PC-9 (cell line): ENCODE measurements at regions not wholly inside any gene's neighbourhood (a gene's known extent, or its start where the extent isn't known, plus 50 kb on each side); places are given as distances from the start of the nearest gene placed in this dataset.
"Not testable (repeated sequence)": the region's sequence is repeated elsewhere in the genome, so short reads cannot be mapped to it uniquely, and the experiment has no call there.

ENCODE experiments used
- BruUV-seq: library from RNA; stranded (reverse); fragments of 400-500 nt; replicated peaks from 2 replicates; lab custom pipeline; 2021; lab: Mats Ljungman, UMichigan
- CTCF ChIA-PET: fragments of 300-600 bp; sonication (Branson Sonifier 250); formaldehyde crosslinking; loops from one replicate; lab custom pipeline; 2022; ENCODE audit warnings: antibody characterized with exemption; lab: Charles Lee
- POLR2A ChIA-PET: fragments of 300-600 bp; sonication (Branson Sonifier 250); formaldehyde crosslinking; loops from one replicate; lab custom pipeline; 2022; ENCODE audit warnings: antibody characterized with exemption; ENCODE audit not compliant: unreplicated experiment; lab: Charles Lee
- DNase-seq, 2 experiments: peaks; one replicate each; pipeline versions ENCODE4 v3.0.0 to v3.0.0-alpha.2; 2015 to 2022; ENCODE audit warnings: mixed read lengths in 1 of 2
- H2AFZ ChIP-seq: fragments of 200-600 bp; sonication (generic); 2 replicates; pipeline ENCODE4 v1.8.1; 2017; ENCODE audit warnings: antibody characterized with exemption
- H3F3A ChIP-seq: fragments of 200-600 bp; sonication (generic); 2 replicates; pipeline ENCODE4 v1.8.1; 2017; ENCODE audit warnings: antibody characterized with exemption, mild to moderate bottlenecking, low read depth; ENCODE audit not compliant: insufficient read depth
- H3K27ac ChIP-seq: fragments of 200-600 bp; sonication (generic); 2 replicates; pipeline ENCODE4 v1.6.1; 2016; ENCODE audit warnings: mixed run types
- H3K27me3 ChIP-seq: fragments of 200-600 bp; sonication (generic); 2 replicates; pipeline ENCODE4 v1.6.1; 2016; ENCODE audit warnings: low read depth, mixed run types; ENCODE audit not compliant: insufficient read depth
- H3K36me3 ChIP-seq: fragments of 200-600 bp; sonication (generic); 2 replicates; pipeline ENCODE4 v1.6.1; 2016; ENCODE audit warnings: low read depth, mixed run types
- H3K4me1 ChIP-seq: fragments of 200-600 bp; sonication (generic); replicated peaks from 2 replicates; pipeline ENCODE4 v1.6.1; 2016; ENCODE audit warnings: mixed run types; ENCODE audit not compliant: insufficient read depth
- H3K4me2 ChIP-seq: fragments of 200-600 bp; sonication (generic); 2 replicates; pipeline ENCODE4 v1.6.1; 2017; ENCODE audit warnings: mixed run types
- H3K4me3 ChIP-seq: fragments of 200-600 bp; sonication (generic); 2 replicates; pipeline ENCODE4 v1.6.1; 2016; ENCODE audit warnings: mixed run types
- H3K79me2 ChIP-seq: fragments of 200-600 bp; sonication (generic); 2 replicates; pipeline ENCODE4 v1.6.1; 2017; ENCODE audit warnings: low read depth, mixed run types
- H3K9me2 ChIP-seq: fragments of 200-600 bp; sonication (generic); 2 replicates; pipeline ENCODE4 v1.8.1; 2017; ENCODE audit warnings: mild to moderate bottlenecking; ENCODE audit not compliant: insufficient read depth
- H3K9me3 ChIP-seq: fragments of 200-600 bp; sonication (generic); 2 replicates; pipeline ENCODE4 v1.8.1; 2016; ENCODE audit warnings: low read depth; ENCODE audit not compliant: insufficient read depth
- H4K20me1 ChIP-seq: fragments of 200-600 bp; sonication (generic); 2 replicates; pipeline ENCODE4 v1.8.1; 2017; ENCODE audit not compliant: insufficient read depth
- CTCF ChIP-seq: fragments of 200-600 bp; sonication (generic); conservative IDR thresholded peaks from 2 replicates; pipeline ENCODE4 v1.6.1; 2017; ENCODE audit warnings: mixed run types, antibody characterized with exemption, mild to moderate bottlenecking, moderate library complexity
- EZH2 ChIP-seq: fragments of 200-600 bp; sonication (generic); IDR thresholded peaks from 2 replicates; pipeline ENCODE4 v1.8.0; 2017; ENCODE audit warnings: antibody characterized with exemption, low read depth
- intact Hi-C: fragments of 100-400 bp; cut with micrococcal nuclease; formaldehyde crosslinking; loops from one replicate; pipeline ENCODE4 v1.10.0; 2022; ENCODE audit not compliant: unreplicated experiment

GRCh38 chr9:21543187-21543586, 61.1 kb upstream of the IFNE start:
- Histone ChIP-seq H3K27ac (no peak overlapping the region), H3K27me3 (no peaks in the 10 kb centered on the region), H3K4me2 (no peak overlapping the region), H3K4me1 (no peaks in the 10 kb centered on the region), H3K36me3 (no peaks in the 10 kb centered on the region), H4K20me1 (no peaks in the 10 kb centered on the region), H3K4me3 (no peak overlapping the region), H3K9me3 (no peaks in the 10 kb centered on the region), H2AFZ (no peak overlapping the region), H3K79me2 (peaks cover 62% of the 10 kb centered on the region), H3F3A (0 out of 2 replicates have a peak, but pooled peaks cover 7% of the 10 kb centered on the region), H3K9me2 (no peaks in the 10 kb centered on the region)
- DNase-seq, result no peak
- intact Hi-C loops, result no loop called here
- CTCF ChIA-PET, result no interaction called here
- POLR2A ChIA-PET, result interaction anchor here (0.6 kb wide), 1 partner anchor 10 kb away, joined by 4 read pairs; no protein-coding TSS in a partner anchor
- no TSS peak for BruUV-seq
- TF ChIP-seq CTCF (no peak), EZH2 (no peak)

- H3K9me2 ChIP-seq, H3K27ac ChIP-seq, H3K4me3 ChIP-seq, H3K4me2 ChIP-seq, BruUV-seq, H3K4me1 ChIP-seq, H3K9me3 ChIP-seq, POLR2A ChIA-PET, H3K27me3 ChIP-seq, H3F3A ChIP-seq, CTCF ChIA-PET, intact Hi-C loops, H2AFZ ChIP-seq, DNase-seq, H4K20me1 ChIP-seq, H3K36me3 ChIP-seq: not testable (repeated sequence)
- peaks cover 68% of the 10 kb centered on the region for H3K79me2 ChIP-seq
Observed at GRCh38 chr9:21543816-21544215, 61.7 kb upstream of the IFNE start.

- H3K27ac ChIP-seq, result no peak overlapping the region
- H3K4me1 ChIP-seq, result no peaks in the 10 kb centered on the region
- POLR2A ChIA-PET, result no interaction called here
- no peak for TF ChIP-seq CTCF
- TF ChIP-seq EZH2, result no peak
- H3K79me2 ChIP-seq, result peaks cover 97% of the 10 kb centered on the region
- no peaks in the 10 kb centered on the region for H4K20me1 ChIP-seq
- H3K9me2 ChIP-seq, result no peaks in the 10 kb centered on the region
- DNase-seq, result no peak
- H3K4me2 ChIP-seq, result no peak overlapping the region
- CTCF ChIA-PET, result no interaction called here
- H3K36me3 ChIP-seq, result 0 out of 2 replicates have a peak, but pooled peaks cover 3% of the 10 kb centered on the region
- H3K9me3 ChIP-seq, result no peaks in the 10 kb centered on the region
- no peaks in the 10 kb centered on the region for H3K27me3 ChIP-seq
- BruUV-seq, result no TSS peak
- intact Hi-C loops, result no loop called here
- no peak overlapping the region for H2AFZ ChIP-seq
- H3K4me3 ChIP-seq, result no peak overlapping the region
- 0 out of 2 replicates have a peak, but pooled peaks cover 7% of the 10 kb centered on the region for H3F3A ChIP-seq
Observed at GRCh38 chr9:21546949-21547348, 64.8 kb upstream of the IFNE start.
